ENCODE measurements at regions not wholly inside any gene's neighbourhood (a gene's known extent, or its start where the extent isn't known, plus 50 kb on each side); places are given as distances from the start of the nearest gene placed in this dataset.

DNA sequence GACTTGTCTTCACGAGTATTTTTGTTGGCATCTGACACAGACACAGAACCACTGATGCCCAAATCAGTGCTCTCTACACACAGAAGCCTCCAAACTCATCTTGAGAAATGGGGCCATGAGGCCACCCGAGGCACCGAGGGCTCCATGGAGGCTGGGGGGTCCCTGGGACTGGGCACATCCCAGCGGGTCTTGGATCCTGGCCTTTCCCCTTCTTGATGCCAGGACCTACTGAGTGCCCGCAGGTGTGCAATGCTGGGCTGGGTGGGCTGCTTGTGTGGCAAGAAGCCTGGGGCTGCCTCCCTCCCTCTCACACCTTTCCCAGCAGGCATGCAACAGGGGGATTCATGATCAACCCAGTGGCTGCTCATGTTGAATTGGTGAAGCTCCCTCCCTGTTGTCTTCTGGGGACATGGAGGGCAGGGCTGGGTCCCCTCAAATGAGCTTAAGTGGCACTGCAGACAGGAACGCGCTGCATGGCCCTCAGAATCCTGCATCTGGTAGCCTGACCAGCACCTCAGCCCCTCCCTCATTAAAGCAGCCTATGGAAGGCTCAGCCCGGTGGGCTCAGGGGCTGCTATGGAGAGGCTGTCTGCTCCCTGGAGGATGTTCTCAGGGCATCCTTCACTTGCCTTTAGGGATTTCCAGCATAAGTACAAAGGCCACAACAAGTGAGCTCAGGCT lies 63.7 kb upstream of the SIMC1 start:
- no peak for DNase-seq (ENCODE audit: low read depth in 4 of 4, low spot score in 3 of 4)

GRCh38 chr5:176175101-176175852 lies 62.9 kb upstream of the SIMC1 start:
- no peak for DNase-seq (ENCODE audit: low read depth in 4 of 4, low spot score in 3 of 4)

DNA sequence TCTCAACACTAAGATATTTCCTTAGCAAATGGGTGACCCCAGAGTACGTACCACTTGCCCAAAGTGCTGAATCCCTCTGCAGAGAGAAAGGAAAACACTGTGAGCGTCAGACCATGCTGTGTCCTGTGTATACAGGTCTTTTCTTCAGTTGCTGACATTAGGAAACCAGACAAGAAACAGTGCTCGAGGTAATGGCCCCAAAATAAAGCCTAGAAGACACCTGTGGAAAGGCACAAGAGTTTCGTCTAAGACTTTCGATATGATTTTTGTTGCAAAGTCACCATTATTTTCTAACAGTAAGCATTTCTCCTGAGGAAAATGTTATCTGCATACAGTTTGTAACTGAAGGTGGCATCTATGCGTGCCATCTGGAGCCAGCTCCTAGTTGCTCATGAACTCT lies 62.0 kb upstream of the SIMC1 start:
- DNase-seq (ENCODE audit: low read depth in 4 of 4, low spot score in 3 of 4), result no peak

GRCh38 chr5:176178789-176179188 lies 59.4 kb upstream of the SIMC1 start:
- no peak for DNase-seq (ENCODE audit: low read depth in 4 of 4, low spot score in 3 of 4)

DNA sequence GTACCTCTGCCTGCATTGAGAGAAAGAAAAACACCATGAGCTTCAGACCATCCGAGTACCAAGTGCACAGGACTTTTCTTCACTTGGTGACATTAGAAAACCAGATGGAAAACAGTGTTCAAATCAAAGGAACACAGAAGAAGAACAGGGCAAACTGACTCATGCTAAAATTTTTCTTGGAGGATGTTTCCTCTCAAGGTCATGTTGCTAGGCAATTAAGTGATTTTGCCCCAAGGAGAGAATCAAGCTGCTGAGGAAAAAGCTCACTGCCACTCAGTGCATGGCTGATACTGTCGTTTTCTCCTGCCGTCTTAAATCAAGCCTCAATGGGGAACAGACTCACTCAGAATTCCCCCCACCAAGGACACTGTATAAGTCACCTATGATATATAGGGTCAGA lies 57.9 kb upstream of the SIMC1 start:
- no peak for DNase-seq (ENCODE audit: low read depth in 4 of 4, low spot score in 3 of 4)

GRCh38 chr5:176180781-176181180 lies 57.4 kb upstream of the SIMC1 start:
- DNase-seq (ENCODE audit: low read depth in 4 of 4, low spot score in 3 of 4), result no peak

DNA sequence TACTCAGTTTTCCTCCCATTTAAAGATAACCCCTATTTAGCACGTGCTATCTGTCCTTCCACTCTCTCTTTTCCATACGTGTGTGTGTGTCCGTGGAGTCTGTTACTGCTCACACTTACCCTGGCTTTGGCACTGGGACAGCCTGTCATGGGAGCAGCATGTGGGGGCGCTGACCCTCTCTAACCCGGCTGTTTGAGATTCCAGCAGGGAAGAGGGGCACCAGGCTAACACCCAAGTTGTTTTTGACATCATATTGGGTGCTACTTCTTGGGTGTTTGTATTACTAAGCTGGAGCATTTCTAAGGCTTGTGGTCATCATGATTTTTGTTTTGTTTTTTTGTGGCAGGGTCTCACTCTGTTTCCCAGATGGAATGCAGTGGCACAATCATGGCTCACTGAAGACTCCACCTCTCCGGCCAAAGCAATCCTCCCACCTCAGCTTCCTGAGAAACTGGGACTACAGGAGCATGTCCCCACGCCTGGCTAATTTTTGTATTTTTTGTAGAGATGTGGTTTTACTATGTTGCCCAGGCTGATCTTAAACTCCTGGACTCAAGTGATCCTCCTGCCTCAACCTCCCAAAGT lies 56.9 kb upstream of the SIMC1 start:
- DNase-seq (ENCODE audit: low read depth in 4 of 4, low spot score in 3 of 4), result peak in 1 of 4 donors; percentile 63

GRCh38 chr5:176183321-176184074 lies 54.7 kb upstream of the SIMC1 start:
- peak; percentile 60 to 87 (median 70) for DNase-seq (ENCODE audit: low read depth in 4 of 4, low spot score in 3 of 4)

- no peak for DNase-seq (ENCODE audit: low read depth in 4 of 4, low spot score in 3 of 4)
Measured at GRCh38 chr5:176184608-176185132, 53.6 kb upstream of the SIMC1 start.

- DNase-seq (ENCODE audit: low read depth in 4 of 4, low spot score in 3 of 4), result no peak
Measured at GRCh38 chr5:176185133-176185733, 53.0 kb upstream of the SIMC1 start.

DNA sequence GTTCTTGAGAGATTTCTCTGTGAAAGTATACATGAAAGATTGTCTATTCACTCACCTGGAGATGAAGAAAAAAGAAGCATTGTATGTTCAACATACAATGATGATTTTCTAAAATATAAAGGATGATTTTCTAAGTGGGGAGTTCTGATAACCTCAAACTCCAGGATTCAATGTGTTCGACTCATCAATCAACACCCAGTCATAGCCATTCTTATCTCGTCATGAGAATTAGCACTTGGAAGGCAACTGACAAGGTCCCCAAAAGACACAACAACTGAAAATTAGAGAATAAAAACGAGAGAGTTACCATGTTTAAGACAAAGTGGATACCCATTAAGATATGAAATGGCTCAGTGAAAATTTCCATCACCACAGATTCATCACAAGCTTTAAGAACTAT lies 52.1 kb upstream of the SIMC1 start:
- DNase-seq (ENCODE audit: low read depth in 4 of 4, low spot score in 3 of 4), result no peak

- no peak for DNase-seq (ENCODE audit: low read depth in 4 of 4, low spot score in 3 of 4)
Measured at GRCh38 chr5:176187276-176188062, 50.8 kb upstream of the SIMC1 start.

- no peak for DNase-seq (ENCODE audit: low read depth in 4 of 4, low spot score in 3 of 4)
Measured at GRCh38 chr5:176188085-176188484, 50.1 kb upstream of the SIMC1 start.

All from left renal pelvis (tissue), 4 donors.